Panc1 (cell line): ENCODE measurements at regions not wholly inside any gene's neighbourhood (a gene's known extent, or its start where the extent isn't known, plus 50 kb on each side); places are given as distances from the start of the nearest gene placed in this dataset.

Experiments
- POLR2AphosphoS5 ChIP-seq: IDR thresholded peaks from 2 replicates; pipeline ENCODE4 v1.6.1; 2012; ENCODE audit warnings: mild to moderate bottlenecking, low read depth, low read length, moderate library complexity
- SIN3A ChIP-seq: IDR thresholded peaks from 2 replicates; pipeline ENCODE4 v1.6.1; 2012; ENCODE audit warnings: low read depth, mild to moderate bottlenecking, low read length, moderate library complexity, borderline replicate concordance; ENCODE audit not compliant: insufficient read depth
- TF ChIP-seq, protein P1 (sequence below): fragments of 450-650 bp; IDR thresholded peaks from 2 replicates; pipeline ENCODE4 v1.5.1; 2017; ENCODE audit warnings: mild to moderate bottlenecking
- TF ChIP-seq, protein P2 (sequence below), 2 experiments: IDR thresholded peaks; 2 replicates each; pipeline ENCODE4 v1.6.1; 2011 to 2012; ENCODE audit warnings: low read depth in 2 of 2, control low read depth in 1 of 2, low read length in 1 of 2, mild to moderate bottlenecking in 1 of 2, moderate library complexity in 1 of 2; ENCODE audit not compliant: insufficient read depth in 1 of 2

DNA sequence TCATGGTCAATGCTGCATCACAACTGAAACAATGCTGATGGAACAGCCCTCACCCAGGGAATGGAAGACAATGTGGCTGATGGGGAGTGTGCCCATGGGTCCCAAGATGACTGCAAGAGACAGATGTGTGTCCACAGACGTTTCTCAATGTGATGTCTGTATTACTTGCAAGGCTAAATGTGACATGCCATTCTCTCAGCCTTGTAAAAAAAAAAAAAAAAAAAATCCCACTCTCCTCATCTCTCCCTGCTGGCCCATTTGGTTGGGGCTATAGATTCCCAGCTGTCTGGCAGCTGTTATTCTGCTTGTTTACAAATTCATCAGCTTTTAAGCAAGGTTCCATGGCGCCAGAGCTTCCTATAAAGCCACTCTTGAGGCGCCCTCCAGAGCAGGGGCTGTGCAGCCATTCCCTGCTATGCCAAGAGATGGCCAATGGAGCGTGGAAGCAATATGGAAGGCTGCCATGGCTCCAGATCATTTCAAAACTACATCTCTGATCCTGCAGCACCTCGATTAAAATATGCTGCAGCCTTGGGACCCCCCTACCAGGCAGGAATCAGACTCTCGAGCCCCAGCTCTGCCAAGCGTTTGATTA, 294.8 kb downstream of the FOXO1 start:
- TF ChIP-seq, protein P1, sequence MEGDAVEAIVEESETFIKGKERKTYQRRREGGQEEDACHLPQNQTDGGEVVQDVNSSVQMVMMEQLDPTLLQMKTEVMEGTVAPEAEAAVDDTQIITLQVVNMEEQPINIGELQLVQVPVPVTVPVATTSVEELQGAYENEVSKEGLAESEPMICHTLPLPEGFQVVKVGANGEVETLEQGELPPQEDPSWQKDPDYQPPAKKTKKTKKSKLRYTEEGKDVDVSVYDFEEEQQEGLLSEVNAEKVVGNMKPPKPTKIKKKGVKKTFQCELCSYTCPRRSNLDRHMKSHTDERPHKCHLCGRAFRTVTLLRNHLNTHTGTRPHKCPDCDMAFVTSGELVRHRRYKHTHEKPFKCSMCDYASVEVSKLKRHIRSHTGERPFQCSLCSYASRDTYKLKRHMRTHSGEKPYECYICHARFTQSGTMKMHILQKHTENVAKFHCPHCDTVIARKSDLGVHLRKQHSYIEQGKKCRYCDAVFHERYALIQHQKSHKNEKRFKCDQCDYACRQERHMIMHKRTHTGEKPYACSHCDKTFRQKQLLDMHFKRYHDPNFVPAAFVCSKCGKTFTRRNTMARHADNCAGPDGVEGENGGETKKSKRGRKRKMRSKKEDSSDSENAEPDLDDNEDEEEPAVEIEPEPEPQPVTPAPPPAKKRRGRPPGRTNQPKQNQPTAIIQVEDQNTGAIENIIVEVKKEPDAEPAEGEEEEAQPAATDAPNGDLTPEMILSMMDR: no peak
- TF ChIP-seq POLR2AphosphoS5 (no peak), SIN3A (no peak)
- TF ChIP-seq, protein P2, sequence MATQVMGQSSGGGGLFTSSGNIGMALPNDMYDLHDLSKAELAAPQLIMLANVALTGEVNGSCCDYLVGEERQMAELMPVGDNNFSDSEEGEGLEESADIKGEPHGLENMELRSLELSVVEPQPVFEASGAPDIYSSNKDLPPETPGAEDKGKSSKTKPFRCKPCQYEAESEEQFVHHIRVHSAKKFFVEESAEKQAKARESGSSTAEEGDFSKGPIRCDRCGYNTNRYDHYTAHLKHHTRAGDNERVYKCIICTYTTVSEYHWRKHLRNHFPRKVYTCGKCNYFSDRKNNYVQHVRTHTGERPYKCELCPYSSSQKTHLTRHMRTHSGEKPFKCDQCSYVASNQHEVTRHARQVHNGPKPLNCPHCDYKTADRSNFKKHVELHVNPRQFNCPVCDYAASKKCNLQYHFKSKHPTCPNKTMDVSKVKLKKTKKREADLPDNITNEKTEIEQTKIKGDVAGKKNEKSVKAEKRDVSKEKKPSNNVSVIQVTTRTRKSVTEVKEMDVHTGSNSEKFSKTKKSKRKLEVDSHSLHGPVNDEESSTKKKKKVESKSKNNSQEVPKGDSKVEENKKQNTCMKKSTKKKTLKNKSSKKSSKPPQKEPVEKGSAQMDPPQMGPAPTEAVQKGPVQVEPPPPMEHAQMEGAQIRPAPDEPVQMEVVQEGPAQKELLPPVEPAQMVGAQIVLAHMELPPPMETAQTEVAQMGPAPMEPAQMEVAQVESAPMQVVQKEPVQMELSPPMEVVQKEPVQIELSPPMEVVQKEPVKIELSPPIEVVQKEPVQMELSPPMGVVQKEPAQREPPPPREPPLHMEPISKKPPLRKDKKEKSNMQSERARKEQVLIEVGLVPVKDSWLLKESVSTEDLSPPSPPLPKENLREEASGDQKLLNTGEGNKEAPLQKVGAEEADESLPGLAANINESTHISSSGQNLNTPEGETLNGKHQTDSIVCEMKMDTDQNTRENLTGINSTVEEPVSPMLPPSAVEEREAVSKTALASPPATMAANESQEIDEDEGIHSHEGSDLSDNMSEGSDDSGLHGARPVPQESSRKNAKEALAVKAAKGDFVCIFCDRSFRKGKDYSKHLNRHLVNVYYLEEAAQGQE (IDR thresholded peaks at IDR 0.05; ENCODE audit: insufficient read depth in 1 of 2, low read depth in 2 of 2, low read length in 1 of 2): no peak
